ENCODE measurements at regions not wholly inside any gene's neighbourhood (a gene's known extent, or its start where the extent isn't known, plus 50 kb on each side); places are given as distances from the start of the nearest gene placed in this dataset.

GRCh38 chr1:233796146-233796783 lies 108.2 kb upstream of the SLC35F3 start:
- WGBS = 59% methylated on average over 6 of the region's 6 CpGs
- no peaks in the 10 kb centered on the region for H3K9me3 ChIP-seq
- H3K4me1 ChIP-seq = no peaks in the 10 kb centered on the region
- no peak overlapping the region for H3K4me3 ChIP-seq
- peaks cover 2% of the 10 kb centered on the region for H3K27me3 ChIP-seq
- no peak overlapping the region for H3K27ac ChIP-seq
- no peaks in the 10 kb centered on the region for H3K36me3 ChIP-seq
- TF ChIP-seq EP300 (IDR thresholded peaks at IDR 0.05) (no peak), POLR2AphosphoS5 (IDR thresholded peaks at IDR 0.05) (no peak)
- no peak for DNase-seq (ENCODE audit: low spot score in 2 of 2)

GRCh38 chr1:233802611-233803010 lies 101.9 kb upstream of the SLC35F3 start:
- no peak for TF ChIP-seq POLR2A (IDR thresholded peaks at IDR 0.05)
- TF ChIP-seq CTCF (IDR thresholded peaks at IDR 0.05) = no peak
- TF ChIP-seq EP300 (IDR thresholded peaks at IDR 0.05) = no peak
- no peak for TF ChIP-seq POLR2AphosphoS5 (IDR thresholded peaks at IDR 0.05)
- H3K4me3 ChIP-seq = no peak overlapping the region
- WGBS = 52% methylated on average over 4 of the region's 4 CpGs
- peaks cover 4% of the 10 kb centered on the region for H3K9me3 ChIP-seq
- no peak for DNase-seq (ENCODE audit: low spot score in 2 of 2)
- no peaks in the 10 kb centered on the region for H3K4me1 ChIP-seq
- no peaks in the 10 kb centered on the region for H3K27me3 ChIP-seq
- H3K27ac ChIP-seq = no peak overlapping the region
- H3K36me3 ChIP-seq = no peaks in the 10 kb centered on the region

DNA sequence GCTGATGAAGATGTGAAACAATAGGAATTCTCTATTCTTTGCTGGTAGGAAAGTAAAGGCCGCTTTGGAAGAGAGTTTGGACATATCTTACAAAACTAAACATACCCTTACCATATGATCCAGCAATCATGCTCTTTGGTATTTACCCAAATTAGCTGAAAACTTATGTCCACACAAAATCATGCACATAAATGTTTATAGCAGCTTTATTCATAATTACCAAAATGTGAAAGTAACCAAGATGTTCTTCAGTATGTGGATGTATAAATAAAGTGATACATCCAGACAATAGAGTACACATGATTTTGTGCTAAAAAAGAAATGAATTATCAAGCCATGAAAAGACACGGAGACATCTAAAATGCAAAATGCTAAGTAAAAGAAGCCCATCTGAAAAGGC lies 98.7 kb upstream of the SLC35F3 start:
- TF ChIP-seq POLR2AphosphoS5 (IDR thresholded peaks at IDR 0.05) (no peak), POLR2A (IDR thresholded peaks at IDR 0.05) (no peak), CTCF (IDR thresholded peaks at IDR 0.05) (no peak), EP300 (IDR thresholded peaks at IDR 0.05) (no peak)
- Histone ChIP-seq H3K9me3 (peaks cover 4% of the 10 kb centered on the region), H3K27ac (no peak overlapping the region), H3K4me1 (no peaks in the 10 kb centered on the region), H3K4me3 (no peak overlapping the region), H3K36me3 (no peaks in the 10 kb centered on the region), H3K27me3 (no peaks in the 10 kb centered on the region)
- DNase-seq (ENCODE audit: low spot score in 2 of 2) = no peak
- WGBS = 89% methylated on average over 2 of the region's 2 CpGs

- no peaks in the 10 kb centered on the region for H3K4me1 ChIP-seq
- no peaks in the 10 kb centered on the region for H3K9me3 ChIP-seq
- TF ChIP-seq POLR2AphosphoS5 (IDR thresholded peaks at IDR 0.05) = no peak
- TF ChIP-seq POLR2A (IDR thresholded peaks at IDR 0.05) = no peak
- TF ChIP-seq EP300 (IDR thresholded peaks at IDR 0.05) = no peak
- no peak for TF ChIP-seq CTCF (IDR thresholded peaks at IDR 0.05)
- H3K4me3 ChIP-seq = no peak overlapping the region
- H3K36me3 ChIP-seq = no peaks in the 10 kb centered on the region
- DNase-seq (ENCODE audit: low spot score in 2 of 2) = no peak
- 50% methylated on average over 1 of the region's 1 CpG for WGBS
- no peaks in the 10 kb centered on the region for H3K27me3 ChIP-seq
- H3K27ac ChIP-seq = no peak overlapping the region
Observed at GRCh38 chr1:233815357-233815756, 89.1 kb upstream of the SLC35F3 start.

- no peak overlapping the region for H3K4me3 ChIP-seq
- H3K27me3 ChIP-seq = no peaks in the 10 kb centered on the region
- H3K36me3 ChIP-seq = no peaks in the 10 kb centered on the region
- H3K27ac ChIP-seq = no peak overlapping the region
- 58% methylated on average over 3 of the region's 3 CpGs for WGBS
- no peaks in the 10 kb centered on the region for H3K9me3 ChIP-seq
- TF ChIP-seq POLR2A (IDR thresholded peaks at IDR 0.05) = no peak
- H3K4me1 ChIP-seq = no peaks in the 10 kb centered on the region
- no peak for DNase-seq (ENCODE audit: low spot score in 2 of 2)
Observed at GRCh38 chr1:233815865-233816264, 88.6 kb upstream of the SLC35F3 start.

DNA sequence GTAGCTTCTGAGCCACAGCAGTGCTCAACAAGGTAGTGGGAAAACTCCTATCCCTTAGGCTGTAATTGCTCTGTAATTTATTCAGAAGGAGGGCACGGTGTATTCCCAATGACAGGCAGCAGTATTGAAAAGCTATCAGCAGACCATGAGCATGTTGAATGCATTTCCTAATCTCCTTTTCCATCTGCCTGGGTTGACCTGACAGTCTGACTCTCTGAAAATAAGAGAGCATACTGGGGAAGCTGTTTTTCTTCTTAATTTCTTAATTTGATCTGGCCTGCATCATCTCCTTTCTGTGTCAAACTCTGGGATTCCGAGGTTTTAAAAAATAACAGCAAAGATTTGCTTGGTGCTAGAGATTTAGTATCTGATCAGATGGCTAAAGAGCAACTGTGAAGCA lies 88.1 kb upstream of the SLC35F3 start:
- DNase-seq (ENCODE audit: low spot score in 2 of 2) = no peak
- Histone ChIP-seq H3K27me3 (no peaks in the 10 kb centered on the region), H3K36me3 (no peaks in the 10 kb centered on the region), H3K4me1 (no peaks in the 10 kb centered on the region), H3K27ac (no peak overlapping the region), H3K4me3 (no peak overlapping the region), H3K9me3 (no peaks in the 10 kb centered on the region)
- TF ChIP-seq POLR2AphosphoS5 (IDR thresholded peaks at IDR 0.05) (no peak), POLR2A (IDR thresholded peaks at IDR 0.05) (no peak), CTCF (IDR thresholded peaks at IDR 0.05) (no peak), EP300 (IDR thresholded peaks at IDR 0.05) (no peak)
- WGBS = 28% methylated on average over 2 of the region's 2 CpGs

Measured in suprapubic skin (tissue), 4 donors.